NCI-H345 (cell line): ENCODE measurements at regions not wholly inside any gene's neighbourhood (a gene's known extent, or its start where the extent isn't known, plus 50 kb on each side); places are given as distances from the start of the nearest gene placed in this dataset.

Experiments used
- DNase-seq: peaks from one replicate; lab custom pipeline; 2025; lab: John Stamatoyannopoulos, UW

- DNase-seq = no peak
Observed at GRCh38 chrX:46447384-46447783, 97.8 kb downstream of the ZNF674 start.

- peak; percentile 90 for DNase-seq
Observed at GRCh38 chrX:46446727-46447378, 98.4 kb downstream of the ZNF674 start.

- DNase-seq = no peak
Observed at GRCh38 chrX:46444011-46444410, 101.2 kb downstream of the ZNF674 start.

GRCh38 chrX:46436744-46437143, 108.5 kb downstream of the ZNF674 start:
- no peak for DNase-seq

GRCh38 chrX:46433892-46434291, 111.3 kb downstream of the ZNF674 start:
- no peak for DNase-seq

- DNase-seq = peak; percentile 46
Observed at GRCh38 chrX:46408553-46409407, 136.4 kb downstream of the ZNF674 start.

GRCh38 chrX:46407753-46408130, 137.5 kb downstream of the ZNF674 start:
- DNase-seq = no peak

GRCh38 chrX:46407036-46407752, 138.0 kb downstream of the ZNF674 start:
- DNase-seq = no peak

- no peak for DNase-seq
Observed at GRCh38 chrX:46404774-46405173, 140.4 kb downstream of the ZNF674 start.

GRCh38 chrX:46400530-46401443, 144.4 kb downstream of the ZNF674 start:
- DNase-seq = no peak

GRCh38 chrX:46398874-46399273, 146.3 kb downstream of the ZNF674 start:
- DNase-seq = no peak

- DNase-seq = no peak
Observed at GRCh38 chrX:46398126-46398525, 147.1 kb downstream of the ZNF674 start.

- DNase-seq = no peak
Observed at GRCh38 chrX:46386511-46386910, 158.7 kb downstream of the ZNF674 start.

GRCh38 chrX:46383006-46383405, 162.2 kb downstream of the ZNF674 start:
- no peak for DNase-seq

GRCh38 chrX:46382595-46382994, 162.6 kb downstream of the ZNF674 start:
- no peak for DNase-seq

GRCh38 chrX:46381630-46382029, 163.6 kb downstream of the ZNF674 start:
- no peak for DNase-seq

- no peak for DNase-seq
Observed at GRCh38 chrX:46380148-46380752, 165.0 kb downstream of the ZNF674 start.

GRCh38 chrX:46376246-46376885, 168.9 kb downstream of the ZNF674 start:
- peak; percentile 34 for DNase-seq

- no peak for DNase-seq
Observed at GRCh38 chrX:46375831-46376230, 169.4 kb downstream of the ZNF674 start.

GRCh38 chrX:46374371-46374770, 170.8 kb downstream of the ZNF674 start:
- no peak for DNase-seq

GRCh38 chrX:46367491-46367890, 177.7 kb downstream of the ZNF674 start:
- no peak for DNase-seq
